NCI-H128 (cell line): ENCODE measurements at regions not wholly inside any gene's neighbourhood (a gene's known extent, or its start where the extent isn't known, plus 50 kb on each side); places are given as distances from the start of the nearest gene placed in this dataset.

Experiments used
- DNase-seq: peaks from one replicate; lab custom pipeline; 2025; ENCODE audit not compliant: unreplicated experiment; lab: John Stamatoyannopoulos, UW

DNA sequence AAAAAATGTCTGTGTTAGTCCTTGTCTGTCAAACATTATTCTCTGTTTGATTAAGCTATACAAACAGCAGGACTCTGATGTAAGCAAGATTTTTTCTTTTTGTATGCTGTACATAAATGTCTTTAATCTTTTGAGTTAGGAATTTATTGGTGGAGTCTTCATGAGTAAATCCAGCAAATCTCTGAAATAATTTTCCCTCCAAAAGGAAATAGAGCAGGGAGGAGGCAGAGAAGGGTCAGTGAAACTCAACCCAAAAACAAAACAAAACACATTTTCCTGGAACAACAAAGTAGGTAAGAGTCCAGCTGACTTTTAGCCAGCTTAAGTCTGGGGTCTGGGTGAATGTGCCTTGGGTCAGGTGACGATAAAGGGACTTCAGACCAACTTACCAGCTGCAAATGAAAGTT, 113.7 kb downstream of the FOXA2 start:
- DNase-seq, result no peak

DNA sequence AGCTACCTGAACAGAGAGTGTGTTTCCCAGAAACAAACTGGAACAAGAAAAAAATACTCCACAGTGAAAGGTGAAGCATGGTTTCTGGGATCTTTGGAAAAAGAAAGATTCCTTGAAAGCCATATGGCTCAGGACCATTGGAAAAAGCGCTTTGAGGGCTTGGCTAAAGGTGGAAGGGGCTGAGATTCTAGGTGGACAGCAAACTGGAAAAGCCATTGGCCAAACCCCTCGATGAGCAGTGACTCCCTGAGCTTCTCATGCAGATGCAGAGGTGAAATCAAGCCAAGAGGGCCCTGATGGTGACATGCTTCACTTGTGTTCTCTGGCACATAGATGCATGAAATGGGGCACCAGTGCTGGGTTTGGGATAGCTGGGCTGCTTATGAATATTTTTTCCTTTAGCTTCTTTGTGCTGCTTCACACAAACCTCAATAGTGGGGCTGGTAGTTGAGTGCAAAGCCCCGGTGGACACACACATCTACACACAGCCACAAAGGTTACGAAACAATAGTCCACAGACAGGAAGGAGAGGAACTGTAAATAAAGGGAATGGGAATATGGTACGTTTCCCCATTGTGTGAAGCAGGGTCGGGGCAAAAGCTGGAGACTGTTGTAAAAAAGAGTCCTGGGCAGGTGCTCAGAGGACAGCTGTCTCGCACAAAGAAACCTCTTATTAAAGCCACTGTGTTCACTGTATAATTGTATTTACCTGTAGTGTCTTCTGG, 117.8 kb downstream of the FOXA2 start:
- no peak for DNase-seq

DNA sequence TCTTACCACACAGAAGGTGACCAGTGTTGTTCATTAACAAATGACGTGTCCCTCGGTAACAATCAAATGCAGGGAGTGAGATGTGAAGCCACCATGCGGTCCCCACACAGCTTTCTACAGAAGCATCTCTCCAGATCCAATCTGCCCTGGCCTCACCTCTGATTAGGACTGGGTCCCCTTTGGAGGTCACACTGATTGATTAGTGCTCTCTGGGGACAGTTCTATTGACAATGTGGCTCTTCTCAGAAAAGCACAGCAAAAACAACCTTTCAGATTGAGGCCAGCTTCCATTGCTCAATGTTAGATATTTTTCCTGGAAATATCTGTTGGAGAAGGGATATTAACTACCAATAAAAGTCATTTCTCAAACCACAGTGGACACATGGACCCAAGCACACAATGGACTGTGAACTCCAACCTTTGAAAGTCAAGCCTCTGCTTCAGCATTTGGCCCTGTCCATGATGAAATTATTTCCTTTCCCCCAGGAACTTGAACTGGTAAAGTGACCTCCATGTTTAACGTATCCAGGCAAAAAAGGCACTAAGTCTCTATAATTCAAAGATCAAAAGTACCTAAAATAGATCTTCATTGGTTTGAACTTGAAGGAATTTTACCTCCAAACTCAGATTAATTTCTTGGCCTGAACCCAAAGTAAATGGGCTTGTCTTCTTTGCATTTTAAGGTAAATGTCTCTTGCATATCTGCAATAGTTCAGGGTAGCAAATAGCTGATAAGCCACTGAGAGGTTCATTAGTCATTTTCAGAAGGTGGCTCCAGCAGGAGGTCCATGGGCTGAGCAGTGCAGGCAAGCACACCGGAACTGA, 118.5 kb downstream of the FOXA2 start:
- no peak for DNase-seq

DNA sequence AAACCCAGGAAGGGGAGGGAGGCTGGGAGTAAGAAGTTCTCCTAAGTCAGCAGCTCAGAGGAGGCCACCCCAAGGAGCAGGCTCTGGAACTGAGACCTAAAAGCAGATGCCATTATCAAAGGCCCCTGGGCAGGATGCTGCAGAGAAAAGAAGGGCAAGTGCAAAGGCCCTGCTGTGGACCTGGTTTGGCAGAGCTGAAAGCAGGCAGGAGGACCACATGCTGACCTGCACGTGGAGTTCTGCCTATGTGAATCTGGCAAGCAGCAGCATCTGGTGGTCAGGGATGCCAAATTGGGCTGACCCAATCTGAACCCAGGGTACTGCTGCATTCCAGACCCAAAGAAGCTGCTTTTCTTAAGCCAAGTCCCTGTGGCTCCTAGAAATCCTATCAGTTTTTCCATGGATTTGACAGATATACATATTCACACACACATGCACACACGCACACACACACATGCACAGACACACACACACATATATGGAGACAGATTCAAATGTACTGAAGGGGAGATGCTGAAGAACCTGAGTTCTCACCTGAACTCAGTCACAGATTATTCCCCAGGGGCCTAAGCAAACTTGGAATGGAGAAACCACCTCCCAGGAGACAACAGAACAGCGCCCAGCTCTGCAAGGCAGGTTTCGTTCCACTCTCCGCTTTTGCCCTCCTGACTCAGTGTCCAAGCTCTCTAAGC, 119.9 kb downstream of the FOXA2 start:
- no peak for DNase-seq

DNA sequence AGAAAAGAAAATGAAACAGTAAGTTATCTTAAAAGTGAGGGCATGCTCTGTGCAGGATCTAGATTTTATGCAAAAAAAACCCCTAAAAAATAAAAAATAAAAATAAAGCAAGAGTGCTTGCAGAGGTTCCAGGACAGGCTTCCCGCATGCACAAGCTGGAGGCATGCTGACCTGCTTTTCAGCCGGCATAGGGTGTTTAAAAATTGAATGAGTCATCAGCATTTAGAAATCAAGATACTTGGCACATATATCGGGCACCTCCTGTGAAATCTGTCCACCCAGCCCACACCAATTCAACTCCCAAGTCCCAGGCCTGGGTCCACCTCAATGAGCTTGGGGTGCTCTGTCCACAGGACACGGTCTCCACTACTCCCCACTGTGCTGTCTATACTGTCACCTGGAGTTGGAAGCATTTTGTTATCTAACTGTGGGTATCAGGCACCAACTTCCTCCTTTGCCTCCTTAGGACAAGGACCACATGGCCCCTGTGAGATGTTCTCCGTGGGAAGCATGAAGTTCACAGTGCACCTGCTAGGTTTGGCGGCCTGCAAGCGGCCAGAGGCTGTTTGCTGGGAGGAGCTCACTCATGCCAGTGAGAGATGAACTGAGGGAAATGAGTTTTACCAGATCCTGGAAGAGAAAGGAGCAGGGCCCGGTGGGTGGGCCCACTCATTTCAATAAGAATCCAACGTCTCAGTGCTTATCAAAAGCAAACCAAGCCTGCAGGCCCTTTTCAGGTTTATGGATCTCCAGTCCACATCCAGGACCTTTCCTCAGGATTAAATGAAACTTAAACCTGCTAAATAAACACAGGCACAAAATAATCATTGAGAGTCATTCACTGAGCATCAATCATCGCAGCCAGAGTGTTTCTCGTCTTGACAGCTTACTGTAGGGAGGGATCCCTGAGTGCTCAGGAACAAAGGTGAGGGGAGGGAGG, 121.1 kb downstream of the FOXA2 start:
- DNase-seq, result peak; percentile 80

DNA sequence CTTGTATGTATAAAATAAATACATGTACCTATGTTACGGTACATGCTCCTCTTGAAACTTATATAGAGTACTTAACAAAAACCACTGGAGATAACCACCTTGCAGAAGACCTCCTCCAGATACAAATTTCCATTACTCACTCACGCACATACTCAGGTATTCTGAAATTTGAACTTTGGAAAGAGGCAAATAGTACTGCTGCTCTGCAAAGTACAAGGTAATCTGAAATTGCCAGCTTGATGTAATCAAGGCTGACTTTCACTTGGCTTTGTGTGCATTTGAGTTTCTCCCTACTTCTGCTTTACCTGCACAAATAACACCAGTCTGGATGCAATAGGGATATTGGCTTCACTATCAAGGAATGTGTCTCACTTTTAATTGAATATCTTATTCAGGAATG, 123.6 kb downstream of the FOXA2 start:
- no peak for DNase-seq

DNA sequence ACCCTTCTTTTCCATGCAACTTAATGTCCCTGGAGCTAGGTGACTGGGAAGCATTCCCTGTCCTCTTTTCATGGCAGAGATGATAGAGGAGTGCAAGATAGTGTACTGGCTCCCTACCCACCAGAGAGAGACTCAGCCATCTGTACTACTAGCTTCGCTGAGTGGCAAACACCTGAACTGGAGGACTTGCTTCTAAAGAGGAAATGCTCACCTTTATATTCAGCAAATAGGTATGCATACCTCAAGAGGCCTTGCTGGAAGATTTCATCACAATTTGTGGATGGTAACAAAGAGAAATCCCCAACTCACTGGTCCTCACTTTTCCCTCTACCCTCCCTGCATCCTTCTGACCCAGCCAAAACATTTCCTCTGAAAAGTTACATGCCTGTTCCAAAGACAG, 124.1 kb downstream of the FOXA2 start:
- no peak for DNase-seq

DNA sequence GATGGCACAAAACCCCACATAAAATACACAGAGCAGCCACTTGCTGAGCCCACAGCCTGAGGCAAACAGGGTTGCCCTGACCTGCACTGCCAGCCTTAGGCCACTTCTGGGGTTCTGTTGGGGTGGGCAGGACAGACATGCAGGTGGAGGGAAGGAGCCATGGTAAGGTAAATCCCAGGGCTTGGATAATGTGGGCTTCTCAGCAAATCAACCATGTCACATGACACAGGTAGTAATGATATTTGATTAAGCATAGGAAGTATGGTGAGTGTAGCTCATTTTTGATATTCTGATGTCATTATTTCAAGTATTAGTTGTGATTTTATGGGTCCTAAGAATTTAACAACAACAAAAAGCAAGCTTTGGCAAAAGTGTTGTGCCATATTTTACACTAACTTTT, 124.6 kb downstream of the FOXA2 start:
- no peak for DNase-seq

DNA sequence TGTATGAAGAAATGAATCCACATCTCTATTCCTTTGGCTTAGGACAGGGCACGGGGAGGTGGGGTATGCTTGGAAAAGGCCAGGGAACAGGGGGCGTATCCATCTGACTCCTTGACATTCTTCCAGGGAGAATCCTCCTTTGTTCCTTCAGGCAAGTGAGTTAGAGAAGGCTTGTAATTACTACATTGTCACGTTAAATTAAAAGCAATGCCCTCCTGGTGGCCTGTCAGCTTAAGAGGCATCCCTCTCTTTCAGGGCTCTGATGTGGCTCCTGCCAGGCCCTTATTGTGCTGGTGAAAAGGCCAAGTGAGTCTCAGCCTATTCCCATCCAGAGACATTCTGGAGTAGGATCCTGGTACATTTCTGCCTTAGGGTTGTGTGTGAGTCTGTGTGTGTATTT, 128.3 kb downstream of the FOXA2 start:
- DNase-seq, result no peak

DNA sequence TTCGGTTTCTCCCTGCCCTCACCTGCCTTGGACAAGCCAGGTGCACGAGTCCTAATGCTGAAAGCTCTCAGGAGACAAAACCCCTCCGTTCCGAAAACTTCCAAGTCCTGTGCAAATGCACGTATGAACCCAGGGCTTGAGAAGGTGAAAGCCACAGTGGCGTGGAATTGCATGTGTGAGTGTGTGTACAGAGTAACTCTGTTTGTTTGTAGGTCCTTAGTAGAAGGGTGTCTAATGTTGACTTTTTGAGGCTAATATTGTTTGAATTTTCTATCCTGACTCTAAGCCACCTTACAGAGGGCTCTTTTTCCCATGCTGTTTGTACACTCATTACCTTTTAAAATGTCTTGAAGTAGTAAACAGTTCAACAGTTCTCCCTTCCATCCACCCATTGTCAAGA, 129.1 kb downstream of the FOXA2 start:
- DNase-seq, result no peak

DNA sequence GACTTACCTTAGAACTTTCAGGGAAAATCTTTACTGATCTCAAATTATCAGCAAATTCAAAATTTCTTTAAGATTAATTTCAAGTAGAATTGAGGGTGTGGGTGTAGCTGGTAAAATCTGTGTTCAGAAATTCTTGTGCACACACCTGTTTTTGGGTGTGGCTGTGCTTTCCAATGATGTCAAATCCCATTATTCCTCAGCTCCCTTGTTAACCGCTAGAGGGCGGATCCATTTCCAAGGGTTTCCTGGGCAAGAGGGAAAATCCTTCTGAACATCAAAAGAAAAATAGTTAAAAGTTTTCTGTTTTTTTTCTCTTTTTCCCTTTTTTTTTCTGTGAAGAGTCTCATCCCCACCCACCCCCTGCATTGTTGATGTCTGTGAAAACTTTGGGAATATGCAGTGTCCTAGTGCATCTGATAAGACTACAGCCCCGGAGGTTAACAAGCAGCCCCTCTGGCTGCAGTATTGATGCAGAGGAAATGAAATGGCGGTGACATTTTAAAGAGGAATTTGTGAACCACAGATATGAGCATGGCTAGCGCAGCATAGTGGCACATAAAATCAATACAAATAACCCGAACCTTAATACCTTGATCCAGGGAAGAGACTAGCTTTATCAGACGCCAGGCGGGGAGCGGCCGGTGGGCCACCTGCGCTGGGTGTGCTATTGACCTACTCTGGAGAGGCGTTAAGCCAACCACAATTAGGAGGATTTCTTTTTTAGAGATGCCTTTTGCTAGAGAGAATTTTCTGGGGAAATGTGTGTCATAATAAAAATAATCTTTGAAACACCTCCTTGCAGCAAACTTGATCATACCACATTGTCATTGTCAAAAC, 130.9 kb downstream of the FOXA2 start:
- DNase-seq, result no peak

DNA sequence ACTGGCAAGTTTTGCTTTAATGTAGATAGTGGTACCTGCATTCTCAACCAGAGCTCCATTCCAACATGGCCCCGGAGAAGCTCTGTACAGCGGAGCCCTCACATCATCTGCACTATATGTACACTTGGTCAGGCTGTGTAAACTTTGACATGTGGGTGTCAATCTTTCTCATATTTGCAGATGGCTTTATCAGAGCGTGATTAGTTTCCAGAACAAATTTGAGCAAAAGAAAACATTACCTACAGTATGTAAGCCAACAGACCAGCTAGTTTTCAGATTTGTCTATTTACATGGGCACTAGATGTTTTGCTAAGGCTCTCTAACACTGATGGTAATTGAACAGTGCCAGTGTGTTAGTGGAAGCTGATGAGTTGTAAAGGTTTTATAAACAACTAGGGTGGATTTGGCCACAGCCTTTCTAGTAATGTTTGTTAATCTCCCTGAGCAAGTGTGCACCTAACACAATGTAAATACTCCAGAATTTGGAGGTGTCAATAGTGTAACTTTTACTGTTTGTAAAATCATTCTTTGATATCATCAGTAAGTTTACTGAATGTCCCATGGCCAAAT, 131.8 kb downstream of the FOXA2 start:
- no peak for DNase-seq

DNA sequence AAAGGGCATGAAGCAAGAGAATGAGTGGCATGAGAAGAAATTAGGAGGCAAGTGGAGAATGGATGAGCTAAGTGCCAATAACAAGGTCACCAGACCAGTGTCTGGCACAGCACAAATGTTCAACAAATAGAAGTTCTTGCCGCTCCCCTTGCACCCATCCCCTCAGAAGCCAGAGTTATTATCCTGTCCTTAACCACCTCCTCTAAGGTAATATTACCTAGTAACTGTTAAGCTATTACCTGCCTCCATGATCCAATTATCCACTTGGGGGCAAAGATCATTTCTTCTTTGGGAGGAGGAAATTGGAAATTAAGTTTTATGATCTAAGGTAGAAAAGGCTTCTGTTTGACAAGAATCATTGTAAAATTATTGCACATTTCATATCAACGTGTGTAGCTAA, 133.8 kb downstream of the FOXA2 start:
- no peak for DNase-seq

DNA sequence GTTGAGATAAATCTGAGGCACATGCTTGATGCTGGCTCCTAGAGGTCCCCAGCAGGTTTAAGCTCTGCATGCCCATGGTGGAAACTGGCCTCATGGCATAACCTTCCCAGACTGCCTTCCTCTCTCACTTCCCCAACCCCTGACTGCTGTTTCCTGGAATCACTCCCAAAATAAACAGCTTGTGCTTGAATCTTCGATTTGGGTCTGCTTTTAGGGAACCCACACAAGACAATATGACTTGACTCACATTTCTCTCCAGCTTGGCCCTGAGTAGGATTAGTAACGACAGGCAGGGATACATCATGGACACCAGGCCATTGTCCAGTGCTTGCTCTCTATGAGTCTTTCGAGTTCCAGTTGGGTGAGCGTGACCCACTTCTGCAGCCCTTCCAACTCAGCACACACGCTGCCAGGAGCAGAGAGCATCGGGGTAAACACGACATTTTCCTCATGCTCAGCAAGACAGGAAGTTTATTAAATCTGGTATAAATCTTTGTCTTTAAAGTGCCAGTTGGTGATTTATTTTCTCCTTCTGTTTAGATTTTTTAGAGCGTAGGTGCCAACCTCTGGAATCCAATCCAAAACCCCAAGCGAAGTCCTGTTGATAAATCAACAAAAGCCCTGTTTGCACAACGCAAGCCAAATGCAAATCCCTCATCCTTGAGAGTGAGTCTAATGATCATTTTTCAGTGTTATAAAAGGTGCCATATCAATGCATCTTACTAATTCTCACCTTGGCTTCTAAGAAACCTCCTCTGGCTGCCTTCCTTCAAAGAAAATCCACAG, 135.0 kb downstream of the FOXA2 start:
- no peak for DNase-seq

DNA sequence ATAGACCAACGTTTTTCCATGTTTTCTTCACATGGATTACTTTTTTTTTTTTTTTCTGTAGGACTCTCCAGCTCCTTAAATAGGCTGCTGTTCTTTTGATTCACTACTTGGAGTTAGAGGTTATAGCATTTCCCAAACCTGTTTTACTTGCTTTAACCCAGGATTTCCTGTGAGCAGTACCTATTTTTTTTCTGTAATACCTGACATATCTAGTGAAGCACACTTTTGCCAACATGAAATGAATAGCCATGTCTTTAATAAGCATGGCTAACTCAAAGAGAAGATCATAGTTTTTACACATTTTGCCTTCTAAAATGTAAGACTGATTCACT, 137.0 kb downstream of the FOXA2 start:
- no peak for DNase-seq

DNA sequence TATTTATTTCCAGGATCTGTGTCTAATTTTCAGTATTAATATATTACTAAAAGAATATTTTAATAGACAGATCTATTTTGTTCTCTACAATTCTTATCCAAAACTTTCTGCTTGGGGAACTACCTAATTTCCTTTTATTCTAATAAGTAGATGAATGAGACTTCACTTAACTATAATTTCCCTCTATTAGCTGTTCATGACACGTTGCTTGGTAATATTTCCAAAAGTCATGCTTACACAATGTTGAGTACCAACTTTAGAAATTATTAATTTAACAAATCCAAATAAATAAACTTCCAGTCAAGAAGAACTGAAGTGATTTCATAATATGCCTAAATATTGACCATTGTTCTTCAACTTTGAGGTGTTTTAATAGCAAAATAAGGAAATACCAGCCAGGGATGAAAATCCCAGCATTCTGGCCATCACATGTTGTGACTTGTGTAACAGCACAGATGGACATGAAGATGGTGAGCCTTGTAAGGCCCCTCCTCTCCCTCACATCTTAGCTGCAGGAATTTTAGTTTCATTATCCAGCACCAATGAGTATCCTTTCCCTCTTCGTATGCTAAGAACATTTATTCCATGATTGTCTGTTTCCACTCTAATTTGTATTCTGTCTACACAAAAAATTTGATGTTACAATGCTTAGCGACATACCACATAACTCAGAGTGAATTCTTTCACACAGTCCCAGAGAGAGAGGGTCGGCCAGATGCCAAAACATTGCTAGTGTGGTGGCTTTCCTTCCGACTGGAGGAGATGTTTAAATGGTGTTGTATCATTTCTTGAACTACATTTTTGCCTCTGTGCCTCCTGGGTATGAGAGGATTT, 137.5 kb downstream of the FOXA2 start:
- DNase-seq, result no peak

DNA sequence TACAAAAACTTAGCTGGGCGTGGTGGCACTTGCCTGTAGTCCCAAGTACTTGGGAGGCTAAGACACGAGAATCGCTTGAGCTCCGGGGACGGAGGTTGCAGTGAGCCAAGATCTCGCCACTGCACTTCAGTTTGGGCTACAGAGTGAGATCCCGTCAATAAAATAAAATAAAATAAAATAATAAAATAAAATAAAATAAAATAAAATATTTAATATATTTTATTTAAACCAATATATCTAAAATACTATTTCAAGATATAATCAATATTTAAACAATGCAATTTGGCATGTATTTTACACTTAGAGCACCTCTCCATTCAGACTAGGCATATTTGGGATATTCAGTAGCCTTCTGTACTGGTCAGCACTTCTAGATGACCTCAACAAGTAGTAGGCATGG, 142.1 kb downstream of the FOXA2 start:
- no peak for DNase-seq

DNA sequence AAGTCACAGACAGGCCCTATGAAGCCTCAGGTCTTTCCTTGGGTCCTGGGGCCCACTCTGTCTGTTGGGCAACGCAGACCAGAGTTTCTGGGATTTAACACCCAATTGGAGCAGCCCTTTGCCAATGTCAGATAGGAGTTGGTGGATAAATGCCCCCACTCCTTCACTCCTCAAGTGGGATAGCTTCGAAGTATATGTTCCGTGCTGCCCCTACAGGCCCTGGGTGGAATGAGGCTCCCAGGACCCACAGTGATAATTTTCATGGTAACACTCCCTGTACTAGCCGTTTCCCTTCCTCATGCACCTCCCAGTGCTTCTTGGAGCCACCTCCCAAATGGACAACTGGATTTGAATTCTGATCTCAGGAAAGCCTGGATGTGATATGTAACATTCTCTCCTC, 145.4 kb downstream of the FOXA2 start:
- DNase-seq, result no peak
